ENCODE measurements at regions not wholly inside any gene's neighbourhood (a gene's known extent, or its start where the extent isn't known, plus 50 kb on each side); places are given as distances from the start of the nearest gene placed in this dataset.

GRCh38 chr3:70823622-70824021 is 511.2 kb upstream of the MDFIC2 start:
- TF ChIP-seq CREB1 (IDR thresholded peaks at IDR 0.05; ENCODE audit: low read depth) (no peak), TEAD4 (IDR thresholded peaks at IDR 0.05) (no peak), ZBTB7A (IDR thresholded peaks at IDR 0.05; ENCODE audit: low read depth) (no peak), USF1 (IDR thresholded peaks at IDR 0.05) (no peak), EP300 (IDR thresholded peaks at IDR 0.05; ENCODE audit: borderline replicate concordance) (no peak), TCF12 (IDR thresholded peaks at IDR 0.05; ENCODE audit: low read depth) (no peak), YY1 (IDR thresholded peaks at IDR 0.05; ENCODE audit: low read depth) (no peak), TAF1 (IDR thresholded peaks at IDR 0.05; ENCODE audit: low read depth) (no peak), FOXM1 (IDR thresholded peaks at IDR 0.05; ENCODE audit: borderline replicate concordance, low read depth) (no peak), NFIC (IDR thresholded peaks at IDR 0.05) (no peak)

GRCh38 chr3:70822669-70823068 is 510.2 kb upstream of the MDFIC2 start:
- TF ChIP-seq TEAD4 (IDR thresholded peaks at IDR 0.05) (no peak), REST (IDR thresholded peaks at IDR 0.05; ENCODE audit: low read depth) (no peak), TAF1 (IDR thresholded peaks at IDR 0.05; ENCODE audit: low read depth) (no peak), RAD21 (IDR thresholded peaks at IDR 0.05; ENCODE audit: low read depth) (no peak)

GRCh38 chr3:70821602-70822001 is 509.2 kb upstream of the MDFIC2 start:
- TF ChIP-seq CREB1 (IDR thresholded peaks at IDR 0.05; ENCODE audit: low read depth) = no peak
- TF ChIP-seq MAX (IDR thresholded peaks at IDR 0.05) = no peak
- TF ChIP-seq EGR1 (IDR thresholded peaks at IDR 0.05) = no peak
- no peak for TF ChIP-seq USF1 (IDR thresholded peaks at IDR 0.05)
- TF ChIP-seq TCF12 (IDR thresholded peaks at IDR 0.05; ENCODE audit: low read depth) = no peak
- TF ChIP-seq RAD21 (IDR thresholded peaks at IDR 0.05; ENCODE audit: low read depth) = no peak
- no peak for TF ChIP-seq REST (IDR thresholded peaks at IDR 0.05; ENCODE audit: low read depth)
- no peak for TF ChIP-seq YY1 (IDR thresholded peaks at IDR 0.05; ENCODE audit: low read depth)
- TF ChIP-seq TAF1 (IDR thresholded peaks at IDR 0.05; ENCODE audit: low read depth) = no peak
- TF ChIP-seq FOXM1 (IDR thresholded peaks at IDR 0.05; ENCODE audit: borderline replicate concordance, low read depth) = no peak
- TF ChIP-seq ZBTB7A (IDR thresholded peaks at IDR 0.05; ENCODE audit: low read depth) = no peak
- TF ChIP-seq TEAD4 (IDR thresholded peaks at IDR 0.05) = no peak
- no peak for TF ChIP-seq NFIC (IDR thresholded peaks at IDR 0.05)
- no peak for TF ChIP-seq EP300 (IDR thresholded peaks at IDR 0.05; ENCODE audit: borderline replicate concordance)
- no peak for TF ChIP-seq CEBPB (IDR thresholded peaks at IDR 0.05)

GRCh38 chr3:70820397-70820796 is 508.0 kb upstream of the MDFIC2 start:
- no peak for TF ChIP-seq MAX (IDR thresholded peaks at IDR 0.05)
- TF ChIP-seq NFIC (IDR thresholded peaks at IDR 0.05) = no peak

GRCh38 chr3:70818145-70818544 is 505.7 kb upstream of the MDFIC2 start:
- TF ChIP-seq TAF1 (IDR thresholded peaks at IDR 0.05; ENCODE audit: low read depth) (no peak), TEAD4 (IDR thresholded peaks at IDR 0.05) (no peak), FOXM1 (IDR thresholded peaks at IDR 0.05; ENCODE audit: borderline replicate concordance, low read depth) (no peak), USF1 (IDR thresholded peaks at IDR 0.05) (no peak), TCF12 (IDR thresholded peaks at IDR 0.05; ENCODE audit: low read depth) (no peak), RAD21 (IDR thresholded peaks at IDR 0.05; ENCODE audit: low read depth) (no peak), CEBPB (IDR thresholded peaks at IDR 0.05) (no peak), EP300 (IDR thresholded peaks at IDR 0.05; ENCODE audit: borderline replicate concordance) (no peak), YY1 (IDR thresholded peaks at IDR 0.05; ENCODE audit: low read depth) (no peak)

GRCh38 chr3:70816346-70816745 is 503.9 kb upstream of the MDFIC2 start:
- no peak for TF ChIP-seq MAX (IDR thresholded peaks at IDR 0.05)
- no peak for TF ChIP-seq FOXM1 (IDR thresholded peaks at IDR 0.05; ENCODE audit: borderline replicate concordance, low read depth)
- no peak for TF ChIP-seq TCF12 (IDR thresholded peaks at IDR 0.05; ENCODE audit: low read depth)
- no peak for TF ChIP-seq EP300 (IDR thresholded peaks at IDR 0.05; ENCODE audit: borderline replicate concordance)
- no peak for TF ChIP-seq RAD21 (IDR thresholded peaks at IDR 0.05; ENCODE audit: low read depth)
- TF ChIP-seq YY1 (IDR thresholded peaks at IDR 0.05; ENCODE audit: low read depth) = no peak
- TF ChIP-seq USF1 (IDR thresholded peaks at IDR 0.05) = no peak
- no peak for TF ChIP-seq TAF1 (IDR thresholded peaks at IDR 0.05; ENCODE audit: low read depth)
- no peak for TF ChIP-seq EGR1 (IDR thresholded peaks at IDR 0.05)
